Fibroblast of lung (primary cell): ENCODE measurements at regions not wholly inside any gene's neighbourhood (a gene's known extent, or its start where the extent isn't known, plus 50 kb on each side); places are given as distances from the start of the nearest gene placed in this dataset.

Experiments
- EZH2 ChIP-seq: IDR thresholded peaks from 2 replicates; pipeline ENCODE4 v1.5.1; 2012; ENCODE audit warnings: low read length, control low read depth, mild to moderate bottlenecking; ENCODE audit errors: missing control alignments
- TF ChIP-seq, protein P1 (sequence below), 2 donors: IDR thresholded peaks in 1 of 2; conservative IDR thresholded peaks in 1 of 2; 1 replicate in 1 of 2; 2 replicates in 1 of 2; pipeline ENCODE4 v1.5.1; 2011 to 2012; ENCODE audit warnings: low read length in 2 of 2, control low read depth in 1 of 2, inconsistent platforms in 1 of 2, low read depth in 1 of 2, mild to moderate bottlenecking in 1 of 2

DNA sequence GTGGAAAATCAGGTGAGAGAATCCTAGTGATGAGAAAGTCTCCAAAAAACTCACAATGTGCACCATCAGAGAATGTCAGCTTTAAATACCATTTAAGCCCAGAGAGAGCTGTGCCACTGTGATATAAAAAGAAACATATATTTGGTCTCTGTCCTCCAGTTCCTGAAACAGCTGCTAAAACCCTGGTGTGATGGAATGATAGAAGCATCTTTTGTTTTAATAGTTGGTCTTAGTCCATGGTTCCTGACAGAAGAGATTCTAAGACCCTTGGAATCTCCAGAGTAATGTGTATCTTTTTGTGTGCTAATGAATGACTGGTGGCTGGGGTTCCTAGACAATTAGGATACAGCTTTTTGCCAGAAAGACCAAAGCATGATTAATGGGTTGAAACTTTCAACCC, 302.8 kb upstream of the B3GALT2 start:
- TF ChIP-seq, protein P1, sequence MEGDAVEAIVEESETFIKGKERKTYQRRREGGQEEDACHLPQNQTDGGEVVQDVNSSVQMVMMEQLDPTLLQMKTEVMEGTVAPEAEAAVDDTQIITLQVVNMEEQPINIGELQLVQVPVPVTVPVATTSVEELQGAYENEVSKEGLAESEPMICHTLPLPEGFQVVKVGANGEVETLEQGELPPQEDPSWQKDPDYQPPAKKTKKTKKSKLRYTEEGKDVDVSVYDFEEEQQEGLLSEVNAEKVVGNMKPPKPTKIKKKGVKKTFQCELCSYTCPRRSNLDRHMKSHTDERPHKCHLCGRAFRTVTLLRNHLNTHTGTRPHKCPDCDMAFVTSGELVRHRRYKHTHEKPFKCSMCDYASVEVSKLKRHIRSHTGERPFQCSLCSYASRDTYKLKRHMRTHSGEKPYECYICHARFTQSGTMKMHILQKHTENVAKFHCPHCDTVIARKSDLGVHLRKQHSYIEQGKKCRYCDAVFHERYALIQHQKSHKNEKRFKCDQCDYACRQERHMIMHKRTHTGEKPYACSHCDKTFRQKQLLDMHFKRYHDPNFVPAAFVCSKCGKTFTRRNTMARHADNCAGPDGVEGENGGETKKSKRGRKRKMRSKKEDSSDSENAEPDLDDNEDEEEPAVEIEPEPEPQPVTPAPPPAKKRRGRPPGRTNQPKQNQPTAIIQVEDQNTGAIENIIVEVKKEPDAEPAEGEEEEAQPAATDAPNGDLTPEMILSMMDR (conservative IDR thresholded peaks at IDR 0.05 in 1 of 2, IDR thresholded peaks at IDR 0.05 in 1 of 2; ENCODE audit: low read depth in 1 of 2, low read length in 2 of 2) = no peak
- no peak for TF ChIP-seq EZH2
